B cell (primary cell): ENCODE measurements at regions not wholly inside any gene's neighbourhood (a gene's known extent, or its start where the extent isn't known, plus 50 kb on each side); places are given as distances from the start of the nearest gene placed in this dataset.
"Not testable (repeated sequence)": the region's sequence is repeated elsewhere in the genome, so short reads cannot be mapped to it uniquely, and the experiment has no call there.

Experiments used
- ATAC-seq: fragments of 200-7000 bp; cut with Tn5 transposase; one replicate; pipeline ENCODE4 v1.10.0; 2021; ENCODE audit warnings: low read depth, mild to moderate bottlenecking, moderate number of reproducible peaks, moderate library complexity
- CTCF ChIA-PET: fragments of 350-600 bp; sonication (Branson Sonifier 250); formaldehyde crosslinking; loops from one replicate; lab custom pipeline; 2021; ENCODE audit warnings: antibody characterized with exemption, inconsistent platforms; lab: Charles Lee
- POLR2A ChIA-PET: fragments of 350-600 bp; sonication (Branson Sonifier 250); formaldehyde crosslinking; loops from one replicate; lab custom pipeline; 2021; ENCODE audit warnings: antibody characterized with exemption; lab: Charles Lee
- DNase-seq: peaks from one replicate; pipeline ENCODE4 v3.0.0; 2013
- H2AFZ ChIP-seq: 2 replicates; pipeline ENCODE4 v1.6.1; 2012; ENCODE audit warnings: mild to moderate bottlenecking, low read depth, low read length; ENCODE audit not compliant: insufficient read depth, poor library complexity, severe bottlenecking
- H3K27ac ChIP-seq, 2 donors: 1 replicate in 1 of 2; 2 replicates in 1 of 2; pipeline ENCODE4 v1.5.1; 2012 to 2013; ENCODE audit warnings: low read length in 2 of 2, mild to moderate bottlenecking in 2 of 2, moderate library complexity in 1 of 2
- H3K27me3 ChIP-seq, 4 experiments: fragments of 200-600 bp in 1 of 4; sonication (generic) in 1 of 4; replicated peaks in 1 of 4; 1 replicate in 2 of 4; 2 replicates in 2 of 4; pipeline versions ENCODE4 v1.6.1 to v1.7.0; 2013 to 2016; ENCODE audit warnings: low read length in 3 of 4, mild to moderate bottlenecking in 2 of 4, mixed read lengths in 1 of 4, moderate library complexity in 1 of 4; ENCODE audit not compliant: insufficient read depth in 4 of 4, control insufficient read depth in 3 of 4; ENCODE audit errors: control extremely low read depth in 1 of 4
- H3K36me3 ChIP-seq, 2 experiments: replicated peaks in 1 of 2; 1 replicate in 1 of 2; 2 replicates in 1 of 2; pipeline versions ENCODE4 v1.6.1 to v1.7.1; 2013; ENCODE audit warnings: low read length in 1 of 2; ENCODE audit not compliant: insufficient read depth in 2 of 2, control insufficient read depth in 1 of 2; ENCODE audit errors: control extremely low read depth in 1 of 2, extremely low read depth in 1 of 2
- H3K4me1 ChIP-seq, 2 donors: fragments of 200-600 bp in 1 of 2; sonication (generic) in 1 of 2; 1 replicate in 1 of 2; 2 replicates in 1 of 2; pipeline versions ENCODE4 v1.5.1 to v1.6.1; 2013 to 2017; ENCODE audit warnings: low read length in 2 of 2; ENCODE audit not compliant: control insufficient read depth in 2 of 2, insufficient read depth in 2 of 2
- H3K4me2 ChIP-seq: replicated peaks from 2 replicates; pipeline ENCODE3; 2012; ENCODE audit warnings: mild to moderate bottlenecking, low read depth, low read length; ENCODE audit not compliant: poor library complexity, severe bottlenecking
- H3K4me3 ChIP-seq, 5 experiments: fragments of 200-600 bp in 1 of 5; sonication (generic) in 1 of 5; 1 replicate in 3 of 5; 2 replicates in 2 of 5; pipeline versions ENCODE4 v1.5.1 to v1.7.0; 2011 to 2016; ENCODE audit warnings: low read length in 4 of 5, mild to moderate bottlenecking in 4 of 5, low read depth in 2 of 5, control low read depth in 1 of 5, moderate library complexity in 1 of 5; ENCODE audit not compliant: insufficient read depth in 1 of 5; ENCODE audit errors: control extremely low read depth in 1 of 5, extremely low read depth in 1 of 5
- H3K79me2 ChIP-seq: fragments of 200-600 bp; sonication (generic); one replicate; pipeline ENCODE4 v1.6.0; 2016; ENCODE audit warnings: low read length; ENCODE audit not compliant: control insufficient read depth, insufficient read depth
- H3K9ac ChIP-seq: fragments of 200-600 bp; sonication (generic); 2 replicates; pipeline ENCODE4 v1.6.1; 2017; ENCODE audit warnings: mild to moderate bottlenecking, low read length, moderate library complexity
- H3K9me3 ChIP-seq, 3 donors: one replicate each; pipeline versions ENCODE4 v1.6.1 to v1.7.1; 2013; ENCODE audit warnings: low read length in 2 of 3; ENCODE audit not compliant: control insufficient read depth in 2 of 3, insufficient read depth in 1 of 3; ENCODE audit errors: control extremely low read depth in 1 of 3
- H4K20me1 ChIP-seq: 2 replicates; pipeline ENCODE4 v1.6.0; 2012; ENCODE audit warnings: mild to moderate bottlenecking, low read length; ENCODE audit not compliant: insufficient read depth, control insufficient read depth, poor library complexity, severe bottlenecking
- H3K27ac Mint-ChIP-seq: one replicate; pipeline ENCODE4 v1.8.0; 2021; ENCODE audit warnings: mixed read lengths
- H3K27me3 Mint-ChIP-seq: one replicate; pipeline ENCODE4 v1.8.0; 2021; ENCODE audit warnings: mixed read lengths
- H3K4me1 Mint-ChIP-seq: one replicate; pipeline ENCODE4 v1.8.0; 2021; ENCODE audit warnings: mixed read lengths
- H3K4me3 Mint-ChIP-seq: one replicate; pipeline ENCODE4 v1.8.0; 2021; ENCODE audit warnings: mixed read lengths
- H3K9me3 Mint-ChIP-seq: one replicate; pipeline ENCODE4 v1.8.0; 2022; ENCODE audit warnings: mixed read lengths; ENCODE audit not compliant: insufficient read depth
- CTCF ChIP-seq: fragments of 200-600 bp; IDR thresholded peaks from one replicate; pipeline ENCODE4 v1.8.0; 2022; ENCODE audit warnings: antibody characterized with exemption, mild to moderate bottlenecking
- EZH2 ChIP-seq: IDR thresholded peaks from 2 replicates; pipeline ENCODE4 v1.6.1; 2012; ENCODE audit warnings: borderline replicate concordance, low read depth, mild to moderate bottlenecking, moderate library complexity, low read length; ENCODE audit not compliant: insufficient read depth, poor library complexity, severe bottlenecking
- WGBS: methylation state at CpG from one replicate; pipeline ENCODE4 v1.1.5; 2013; ENCODE audit warnings: missing lambda C conversion rate; ENCODE audit not compliant: insufficient coverage; 5-methylcytosine and 5-hydroxymethylcytosine counted together
- intact Hi-C: fragments of 100-400 bp; cut with micrococcal nuclease; formaldehyde crosslinking; loops from one replicate; pipeline ENCODE4 v1.10.0; 2022

GRCh38 chr10:5576780-5577624 is 52.2 kb downstream of the CALML3 start:
- H3K36me3 ChIP-seq: no peaks in the 10 kb centered on the region
- POLR2A ChIA-PET: no interaction called here
- ATAC-seq (no peak), DNase-seq (no peak)
- H3K4me3 ChIP-seq: no peak overlapping the region
- no peak overlapping the region for H3K9ac ChIP-seq
- H3K4me2 ChIP-seq: no peak overlapping the region
- Mint-ChIP-seq H3K4me1 (peaks cover 20% of the 10 kb centered on the region), H3K9me3 (no peaks in the 10 kb centered on the region), H3K27me3 (peaks cover 5% of the 10 kb centered on the region), H3K27ac (no peak overlapping the region), H3K4me3 (no peak overlapping the region)
- H3K27ac ChIP-seq: no peak overlapping the region
- 80% methylated on average over 15 of the region's 47 CpGs for WGBS
- no peaks in the 10 kb centered on the region for H4K20me1 ChIP-seq
- no peaks in the 10 kb centered on the region for H3K79me2 ChIP-seq
- peaks cover 0 to 4% (median 2%) of the 10 kb centered on the region in 3 donors for H3K9me3 ChIP-seq
- CTCF ChIA-PET: no interaction called here
- H3K27me3 ChIP-seq: peaks cover 0 to 3% (median 0%) of the 10 kb centered on the region in 4 experiments
- H2AFZ ChIP-seq: no peak overlapping the region
- intact Hi-C loops: no loop called here
- H3K4me1 ChIP-seq: peaks cover 9 to 12% of the 10 kb centered on the region in 2 donors
- no peak for TF ChIP-seq EZH2
- no peak for TF ChIP-seq CTCF

GRCh38 chr10:5580038-5580428 is 55.3 kb downstream of the CALML3 start:
- H3K27me3 ChIP-seq, H3K4me3 ChIP-seq, CTCF ChIA-PET, H3K36me3 ChIP-seq, H3K27ac ChIP-seq, H2AFZ ChIP-seq, H3K4me3 Mint-ChIP-seq, H3K9me3 ChIP-seq, H3K27me3 Mint-ChIP-seq, ATAC-seq, H3K9me3 Mint-ChIP-seq, H4K20me1 ChIP-seq, H3K9ac ChIP-seq, POLR2A ChIA-PET, H3K79me2 ChIP-seq, H3K27ac Mint-ChIP-seq, DNase-seq, H3K4me2 ChIP-seq, intact Hi-C loops: not testable (repeated sequence)
- H3K4me1 ChIP-seq: peaks cover 32 to 33% of the 10 kb centered on the region in 2 donors
- 52% methylated on average over 2 of the region's 4 CpGs for WGBS
- H3K4me1 Mint-ChIP-seq: peaks cover 44% of the 10 kb centered on the region
